ENCODE measurements at regions not wholly inside any gene's neighbourhood (a gene's known extent, or its start where the extent isn't known, plus 50 kb on each side); places are given as distances from the start of the nearest gene placed in this dataset.

- no peaks in the 10 kb centered on the region for H4K20me1 ChIP-seq (replicated peaks; ENCODE audit: insufficient read depth)
- no peaks in the 10 kb centered on the region for H3K27me3 Mint-ChIP-seq (ENCODE audit: insufficient read depth, low read depth, poor library complexity)
- H3K4me1 Mint-ChIP-seq = no peaks in the 10 kb centered on the region
- H3K4me2 ChIP-seq = no peak overlapping the region
- no peak overlapping the region for H3K27ac ChIP-seq (ENCODE audit: low read depth)
- no peaks in the 10 kb centered on the region for H3K79me2 ChIP-seq (replicated peaks; ENCODE audit: insufficient read depth)
- H3K9me2 ChIP-seq (ENCODE audit: insufficient read depth) = no peaks in the 10 kb centered on the region
- no peaks in the 10 kb centered on the region for H3F3A ChIP-seq (replicated peaks; ENCODE audit: low read depth)
- no peak for DNase-seq (ENCODE audit: low spot score)
- H3K9me3 Mint-ChIP-seq = no peaks in the 10 kb centered on the region; the same call in 2 of the 3 replicates
- H3K4me3 Mint-ChIP-seq = no peak overlapping the region
- H3K4me1 ChIP-seq (ENCODE audit: insufficient read depth) = no peaks in the 10 kb centered on the region
- ATAC-seq = no peak
- no peaks in the 10 kb centered on the region for H3K27me3 ChIP-seq (ENCODE audit: insufficient read depth)
- H2AFZ ChIP-seq = no peak overlapping the region
- no peak overlapping the region for H3K27ac Mint-ChIP-seq
- no peaks in the 10 kb centered on the region for H3K36me3 ChIP-seq (ENCODE audit: insufficient read depth)
- H3K36me3 Mint-ChIP-seq (ENCODE audit: low read depth) = no peaks in the 10 kb centered on the region; the same call in 2 of the 3 replicates
- TF ChIP-seq ZNF462 (CRISPR knock-in tag; IDR thresholded peaks at IDR 0.05) (no peak), EZH2phosphoT487 (IDR thresholded peaks at IDR 0.05; ENCODE audit: unreplicated experiment) (no peak), CTCF (conservative IDR thresholded peaks at IDR 0.05; ENCODE audit: low read depth in 2 of 2) (no peak), POLR2AphosphoS5 (IDR thresholded peaks at IDR 0.05; ENCODE audit: low read depth) (no peak), ZNF331 (CRISPR knock-in tag; IDR thresholded peaks at IDR 0.05; ENCODE audit: low read depth) (no peak), STAT1 (IDR thresholded peaks at IDR 0.05; ENCODE audit: unreplicated experiment) (no peak), REST (IDR thresholded peaks at IDR 0.05; ENCODE audit: unreplicated experiment) (no peak), ETS1 (IDR thresholded peaks at IDR 0.05) (no peak), ZNF114 (CRISPR knock-in tag; IDR thresholded peaks at IDR 0.05) (no peak)
- H3K4me3 ChIP-seq = no peak overlapping the region
Observed at GRCh38 chr2:208792766-208793165, 386.2 kb downstream of the PTH2R start.
